C1 segment of cervical spinal cord (tissue), 14 donors: ENCODE measurements at regions not wholly inside any gene's neighbourhood (a gene's known extent, or its start where the extent isn't known, plus 50 kb on each side); places are given as distances from the start of the nearest gene placed in this dataset.
"Not testable (repeated sequence)": the region's sequence is repeated elsewhere in the genome, so short reads cannot be mapped to it uniquely, and the experiment has no call there.

Experiments used
- DNase-seq, 14 donors: peaks; one replicate each; lab custom pipeline; 2025; lab: John Stamatoyannopoulos, UW

DNA sequence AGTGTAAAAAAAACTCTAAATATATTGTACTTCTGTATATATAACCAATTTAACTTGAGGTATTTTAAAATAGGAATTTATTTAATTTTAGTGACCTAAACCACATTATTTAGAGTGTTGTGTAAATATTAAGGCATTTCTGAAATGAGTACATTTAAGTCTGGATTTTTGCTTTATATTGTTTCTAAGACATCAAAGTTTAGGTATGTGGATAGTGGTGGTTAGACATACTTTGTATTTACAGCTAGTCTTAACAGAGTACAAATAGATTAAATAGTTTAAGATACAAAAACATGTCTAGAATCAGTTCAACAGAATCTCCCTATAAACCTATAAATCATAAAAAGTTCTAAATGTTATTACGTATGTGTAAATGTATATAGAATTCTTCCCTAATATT is 588.5 kb downstream of the TRIML1 start:
- no peak for DNase-seq

DNA sequence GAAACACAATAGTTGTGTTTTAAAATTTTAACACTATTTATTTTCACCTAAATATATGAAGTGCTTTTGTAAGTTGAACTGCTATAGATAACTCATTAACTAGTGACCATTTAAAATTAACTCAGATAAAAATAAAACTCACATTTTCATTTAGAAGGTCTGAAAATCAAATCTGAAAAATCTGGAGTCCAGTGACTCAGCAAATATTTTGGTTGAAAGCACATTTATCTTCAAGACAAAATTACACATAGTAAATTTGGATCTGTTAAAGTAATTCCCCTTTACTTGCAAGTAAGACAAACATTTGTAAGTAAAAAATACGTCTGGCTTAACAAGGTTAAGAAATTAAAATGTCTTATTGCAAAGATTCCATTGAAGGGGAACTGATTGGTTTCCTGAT is 589.1 kb downstream of the TRIML1 start:
- no peak for DNase-seq

DNA sequence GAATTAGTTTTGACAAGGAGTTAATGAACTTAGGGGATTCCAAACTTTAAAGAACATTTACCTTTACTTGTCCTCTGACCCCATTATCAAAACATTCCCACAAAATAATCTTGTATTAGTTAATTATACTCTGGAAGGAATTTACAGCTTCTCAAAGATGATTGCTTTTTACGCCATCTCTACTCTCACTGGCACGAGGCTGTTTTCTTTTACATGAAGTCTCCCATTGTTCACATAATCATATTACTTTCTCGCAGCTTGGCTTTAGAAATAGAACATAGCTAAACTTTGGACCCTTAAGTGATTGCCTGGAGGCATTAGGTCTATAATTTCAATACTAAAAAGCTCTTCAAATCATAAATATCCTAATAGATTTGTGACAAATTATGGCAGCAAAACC is 592.9 kb downstream of the TRIML1 start:
- no peak for DNase-seq

DNA sequence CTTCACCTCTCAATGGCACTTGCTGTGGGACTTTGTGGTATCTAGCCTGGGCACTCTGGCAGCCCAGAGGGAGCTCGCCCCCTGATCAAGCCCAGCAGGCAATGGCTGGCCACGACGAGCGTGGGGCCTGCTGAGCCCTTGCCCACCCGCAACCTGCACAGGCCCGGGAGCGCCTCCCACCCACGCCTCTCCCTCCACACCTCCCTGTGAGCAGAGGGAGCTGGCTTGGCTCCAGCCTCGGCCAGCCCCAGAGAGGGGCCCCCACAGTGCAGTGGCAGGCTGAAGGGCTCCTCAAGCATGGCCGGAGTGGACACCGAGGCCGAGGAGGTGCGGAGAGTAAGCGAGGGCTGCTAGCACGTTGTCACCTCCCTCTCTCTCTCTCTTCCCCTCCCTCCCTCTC is 595.8 kb downstream of the TRIML1 start:
- no peak for DNase-seq

DNA sequence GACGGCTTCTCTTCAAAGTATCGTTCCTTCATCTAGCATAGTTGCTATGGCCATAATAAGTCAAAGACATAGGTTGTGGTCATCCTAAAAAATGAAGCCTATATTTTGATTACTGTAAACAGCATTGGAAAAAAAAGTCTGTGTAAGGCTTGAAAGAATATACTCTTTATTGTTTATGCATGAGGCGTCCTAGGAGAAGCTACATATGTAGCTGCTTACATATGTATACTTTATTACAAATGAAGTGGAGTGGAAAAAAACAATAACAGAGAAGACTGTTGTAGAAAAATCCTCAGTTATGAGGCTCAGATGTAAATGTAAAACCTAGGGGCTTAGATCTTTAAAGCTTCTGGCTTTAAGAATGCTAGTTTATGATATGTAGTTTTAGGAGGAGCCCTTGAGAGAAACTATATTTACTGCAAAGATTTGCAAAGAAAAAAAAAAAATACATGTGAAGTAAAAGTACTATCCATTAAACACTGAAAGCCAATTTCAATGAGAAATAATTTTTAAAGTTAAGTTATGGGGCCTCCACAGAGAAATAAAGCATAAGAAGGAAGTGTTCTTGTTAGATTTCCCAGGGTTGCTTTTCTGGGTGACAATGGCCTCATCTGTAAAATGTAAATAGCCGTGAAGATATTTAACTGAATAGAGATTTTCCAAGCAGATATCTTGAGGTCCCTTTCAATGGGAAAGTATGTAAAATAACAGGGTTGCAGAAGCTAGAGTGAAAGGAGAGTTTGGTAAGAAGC is 598.2 kb downstream of the TRIML1 start:
- DNase-seq: no peak

DNA sequence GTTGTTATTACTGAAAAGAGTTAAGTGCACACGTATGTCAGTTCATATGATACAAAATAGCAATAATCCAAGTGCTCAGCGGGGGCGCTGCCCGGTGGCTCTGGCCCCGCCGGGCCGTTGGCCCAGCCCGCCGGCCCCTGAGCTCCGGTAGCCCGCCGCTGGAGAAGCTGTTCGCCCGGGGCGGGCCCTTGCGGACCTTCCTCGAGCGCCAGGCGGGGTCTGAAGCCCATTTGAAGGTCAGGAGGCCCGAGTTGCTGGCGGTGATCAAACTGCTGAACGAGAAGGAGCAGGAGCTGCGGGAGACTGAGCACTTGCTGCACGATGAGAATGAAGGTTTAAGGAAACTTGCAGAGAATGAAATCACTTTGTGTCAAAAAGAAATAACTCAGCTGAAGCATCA is 599.0 kb downstream of the TRIML1 start:
- DNase-seq: not testable (repeated sequence)

DNA sequence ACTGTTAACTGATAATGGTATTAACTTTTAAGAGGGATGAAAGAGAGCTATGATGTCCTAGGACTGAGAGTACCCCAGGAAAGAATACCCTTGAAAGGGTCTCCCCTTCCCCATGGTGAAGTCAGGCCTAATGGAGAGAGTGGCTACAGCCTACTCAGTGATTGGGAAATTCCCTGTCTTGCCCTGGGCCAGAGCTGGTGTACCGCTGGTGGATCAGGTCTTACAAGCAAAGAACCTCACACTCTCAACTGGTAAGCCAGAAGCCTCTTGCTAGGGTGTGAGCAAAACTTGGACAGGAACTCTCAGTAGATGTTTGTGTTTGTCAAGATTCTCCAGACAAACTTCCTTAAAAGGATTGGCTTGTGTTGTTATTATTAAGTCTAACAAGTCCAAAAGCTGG is 600.9 kb downstream of the TRIML1 start:
- not testable (repeated sequence) for DNase-seq

DNA sequence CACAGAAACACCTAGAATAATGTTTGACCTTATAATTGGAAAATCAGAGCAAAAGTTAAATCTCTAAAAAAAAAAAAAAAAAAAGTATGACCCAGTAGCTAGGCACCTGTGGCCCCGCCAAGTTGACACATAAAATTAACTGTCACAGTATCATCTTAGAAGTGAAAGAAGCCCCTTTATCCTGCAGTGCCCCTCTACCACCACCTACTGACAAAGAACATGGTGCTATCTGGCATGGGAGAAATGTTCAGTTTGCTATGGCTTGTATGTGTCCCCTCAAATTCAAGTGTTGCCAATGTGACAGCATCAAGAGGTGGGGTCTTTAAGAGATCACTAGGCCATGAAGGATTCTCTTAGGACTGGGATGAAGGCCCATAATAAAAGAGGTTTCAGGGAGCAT is 601.5 kb downstream of the TRIML1 start:
- DNase-seq: not testable (repeated sequence)

DNA sequence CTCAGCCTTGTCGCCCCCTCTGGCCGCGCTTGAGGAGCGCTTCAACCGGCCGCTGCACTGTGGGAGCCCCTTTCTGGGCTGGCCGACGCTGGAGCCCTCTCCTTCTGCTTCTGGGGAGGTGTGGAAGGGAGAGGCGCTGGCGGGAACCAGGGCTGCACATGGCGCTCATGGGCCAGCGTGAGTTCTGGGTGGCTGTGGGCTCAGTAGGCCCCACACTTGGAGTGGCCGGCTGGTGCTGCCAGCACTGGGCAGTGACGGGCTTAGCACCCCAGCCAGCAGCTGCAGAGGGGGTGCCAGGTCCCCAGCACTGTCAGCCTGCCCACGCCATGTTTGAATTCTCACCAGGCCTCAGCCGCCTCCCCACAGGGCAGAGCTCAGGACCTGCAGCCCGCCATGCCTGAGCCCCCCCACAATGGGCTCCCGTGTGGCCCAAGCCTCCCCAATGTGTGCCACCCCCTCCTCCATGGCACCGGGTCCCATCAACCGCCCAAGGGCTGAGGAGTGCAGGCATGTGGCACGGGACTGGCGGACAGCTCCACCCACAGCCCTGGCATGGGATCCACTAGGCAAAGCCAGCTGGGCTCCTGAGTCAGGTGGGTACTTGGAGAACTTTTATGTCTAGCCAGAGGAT is 615.2 kb downstream of the TRIML1 start:
- no peak for DNase-seq

DNA sequence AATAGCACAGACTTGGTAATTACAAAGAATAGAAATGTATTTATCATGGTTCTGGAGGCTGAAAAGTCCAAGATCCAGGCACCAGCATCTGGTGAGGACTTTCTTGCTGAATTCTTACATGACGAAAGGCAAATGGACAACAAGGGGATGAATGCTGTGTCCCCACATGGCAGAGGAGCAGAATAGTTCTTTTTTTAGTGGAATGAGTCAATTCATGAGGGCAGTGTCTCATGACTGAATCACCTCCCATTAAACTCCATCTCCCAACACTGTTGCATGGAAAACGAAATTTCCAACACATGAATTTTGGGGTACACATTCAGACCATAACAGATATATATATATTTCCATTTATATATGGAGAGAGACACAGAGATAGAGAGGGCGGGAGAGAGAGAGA is 628.3 kb downstream of the TRIML1 start:
- DNase-seq: no peak

DNA sequence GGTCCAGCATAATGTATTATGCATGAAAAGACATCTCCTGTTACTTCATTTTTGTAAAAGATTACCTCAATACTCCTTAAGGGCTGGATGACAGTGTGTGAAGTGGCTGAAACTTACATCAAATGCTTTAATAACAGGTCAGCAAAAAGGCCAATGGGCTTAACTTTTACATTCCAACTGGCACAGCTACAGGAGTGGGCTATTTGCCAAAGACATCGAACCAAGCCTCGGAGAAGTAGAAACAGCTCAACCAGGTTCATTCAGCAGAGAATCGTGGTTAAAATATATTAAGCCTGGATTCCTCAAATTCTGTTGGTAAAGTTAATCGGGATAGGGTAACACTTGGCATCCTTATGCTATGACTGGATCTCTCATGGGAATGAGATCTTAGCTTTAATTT is 639.7 kb downstream of the TRIML1 start:
- DNase-seq: no peak

DNA sequence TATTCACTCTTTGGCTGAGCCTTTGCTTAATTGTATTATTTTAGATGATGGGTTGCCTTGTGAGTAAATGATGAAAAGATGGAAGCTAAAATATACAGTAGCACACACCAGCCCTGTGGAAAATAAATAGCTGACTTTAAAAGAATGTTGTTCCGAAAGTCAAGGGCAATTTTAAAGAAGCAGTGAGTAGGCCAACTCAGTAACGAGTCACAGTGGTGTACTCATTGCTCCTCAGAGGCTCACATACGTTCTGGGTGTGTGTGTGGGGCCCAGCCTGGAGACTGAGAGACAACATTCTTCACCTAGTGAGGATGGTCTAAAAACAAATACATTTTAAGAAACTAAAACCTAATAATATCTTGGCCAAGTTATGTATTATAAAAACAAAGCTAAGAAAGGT is 640.3 kb downstream of the TRIML1 start:
- no peak for DNase-seq

DNA sequence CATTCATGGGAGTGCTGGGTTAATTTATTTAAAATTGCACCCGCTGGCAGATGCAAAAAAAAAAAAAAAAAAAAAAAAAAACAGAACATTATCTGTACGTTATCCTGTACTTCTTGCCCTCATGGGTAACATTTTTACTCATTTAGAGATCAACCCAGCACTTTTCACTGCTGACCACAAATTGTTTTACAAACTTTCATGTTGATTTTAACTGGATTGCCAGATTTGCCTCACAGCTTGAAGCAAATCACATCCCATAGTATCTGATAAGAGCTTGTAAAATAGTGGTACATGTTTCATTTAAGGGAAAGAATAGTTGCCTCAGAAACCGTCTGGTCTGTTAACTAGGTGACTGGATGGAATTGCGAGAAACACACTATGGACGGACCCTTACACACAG is 640.8 kb downstream of the TRIML1 start:
- DNase-seq: no peak

DNA sequence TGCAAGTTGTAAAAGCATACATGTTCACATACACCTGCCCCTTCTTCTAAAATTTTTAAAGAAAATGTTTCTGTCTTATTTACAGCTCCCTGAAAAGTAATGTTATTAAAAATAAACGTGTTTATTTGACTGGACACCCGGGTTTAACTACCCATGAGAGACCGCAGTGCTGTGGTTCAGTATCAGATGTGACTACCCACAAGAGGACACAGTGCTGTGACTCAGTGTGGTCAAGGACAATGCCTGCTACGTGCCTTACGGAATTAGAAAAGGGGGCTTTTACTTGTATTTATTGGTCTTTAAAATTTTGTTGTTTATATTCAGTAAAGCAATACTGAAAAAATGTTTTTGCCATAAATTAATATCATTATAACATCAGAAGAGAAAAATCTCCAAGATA is 641.4 kb downstream of the TRIML1 start:
- no peak for DNase-seq

DNA sequence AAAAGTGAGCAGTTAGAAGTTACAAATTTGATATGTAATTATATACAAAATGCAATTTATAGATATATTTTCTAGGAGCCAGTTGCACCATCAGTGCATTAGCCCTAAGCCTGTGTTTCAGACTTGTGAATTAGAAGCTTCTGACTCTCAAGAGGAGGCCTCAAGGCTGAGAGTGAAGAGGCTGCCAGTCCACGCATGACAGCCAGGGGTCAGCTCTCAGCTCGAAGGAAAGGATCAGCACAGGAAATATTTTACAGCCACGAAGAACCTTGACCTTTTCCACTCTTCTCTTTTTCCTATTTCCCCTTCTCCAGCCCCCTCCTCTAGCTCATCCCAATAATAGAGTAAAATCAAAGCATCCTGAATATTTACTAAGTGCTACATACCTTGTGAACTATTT is 642.4 kb downstream of the TRIML1 start:
- no peak for DNase-seq

DNA sequence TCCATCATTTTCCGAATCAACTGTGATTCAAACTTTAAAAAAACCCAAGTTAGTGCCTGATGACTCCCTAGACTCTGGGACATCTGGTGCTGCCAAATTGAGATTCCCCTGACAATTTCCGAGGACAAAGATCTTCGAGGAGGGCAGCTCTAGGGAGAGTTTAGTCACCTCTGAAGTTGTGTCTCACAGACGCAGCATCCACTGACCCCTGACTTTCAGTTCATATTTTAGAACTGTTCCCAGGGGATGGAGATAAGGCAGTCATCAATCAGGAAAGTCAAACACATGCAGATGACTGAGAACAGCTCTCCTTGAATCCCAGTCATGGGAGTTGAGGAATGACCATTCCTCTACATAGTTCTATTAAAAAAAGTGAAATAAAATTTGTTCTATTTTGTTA is 643.9 kb downstream of the TRIML1 start:
- DNase-seq: no peak

DNA sequence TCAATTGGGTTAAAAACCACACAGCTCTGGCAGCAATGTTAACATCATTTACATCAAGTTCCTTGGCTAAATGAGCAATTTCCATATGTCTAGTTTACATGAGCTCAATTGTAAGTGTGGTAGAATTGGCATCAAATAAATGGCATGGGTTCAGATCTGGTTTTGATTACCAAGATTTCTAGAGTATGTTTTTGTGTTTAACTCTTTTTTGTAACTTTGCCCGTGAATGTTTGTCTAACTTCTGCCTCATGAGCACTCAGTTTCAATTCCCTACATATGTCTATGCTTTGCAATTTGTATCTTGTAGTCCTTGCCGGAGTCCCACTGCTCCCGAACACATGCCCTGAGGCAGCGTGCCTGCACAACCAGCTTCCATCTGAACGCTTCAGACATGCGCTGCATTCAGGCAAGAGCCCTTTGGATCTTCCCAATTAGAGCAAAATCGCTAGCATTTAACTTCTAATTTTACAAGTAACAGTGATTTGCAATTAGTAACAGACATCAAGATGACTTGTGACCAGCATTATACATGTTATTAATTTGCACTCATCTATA is 644.4 kb downstream of the TRIML1 start:
- no peak for DNase-seq

DNA sequence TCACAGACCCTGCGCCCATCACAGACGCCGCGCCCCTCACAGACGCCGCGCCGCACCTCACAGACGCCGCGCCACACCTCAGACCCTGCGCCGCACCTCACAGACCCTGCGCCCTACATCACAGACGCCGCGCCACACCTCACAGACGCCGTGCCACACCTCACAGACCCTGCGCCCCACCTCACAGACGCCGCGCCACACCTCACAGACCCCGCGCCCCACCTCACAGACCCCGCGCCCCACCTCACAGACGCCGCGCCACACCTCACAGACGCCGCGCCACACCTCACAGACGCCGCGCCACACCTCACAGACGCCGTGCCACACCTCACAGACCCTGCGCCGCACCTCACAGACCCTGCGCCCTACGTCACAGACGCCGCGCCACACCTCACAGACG is 657.4 kb downstream of the TRIML1 start:
- not testable (repeated sequence) for DNase-seq

DNA sequence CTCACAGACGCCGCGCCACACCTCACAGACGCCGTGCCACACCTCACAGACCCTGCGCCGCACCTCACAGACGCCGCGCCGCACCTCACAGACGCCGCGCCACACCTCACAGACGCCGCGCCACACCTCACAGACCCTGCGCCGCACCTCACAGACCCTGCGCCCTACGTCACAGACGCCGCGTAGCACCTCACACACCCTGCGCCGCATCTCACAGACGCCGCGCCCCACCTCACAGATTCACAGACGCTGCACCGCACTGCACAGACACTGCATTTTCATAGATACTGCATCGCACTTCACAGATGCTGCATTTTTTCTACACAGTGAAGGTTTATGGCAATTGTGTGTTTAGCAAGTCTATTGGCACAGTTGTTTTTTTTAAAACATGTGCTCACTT is 657.8 kb downstream of the TRIML1 start:
- DNase-seq: not testable (repeated sequence)

DNA sequence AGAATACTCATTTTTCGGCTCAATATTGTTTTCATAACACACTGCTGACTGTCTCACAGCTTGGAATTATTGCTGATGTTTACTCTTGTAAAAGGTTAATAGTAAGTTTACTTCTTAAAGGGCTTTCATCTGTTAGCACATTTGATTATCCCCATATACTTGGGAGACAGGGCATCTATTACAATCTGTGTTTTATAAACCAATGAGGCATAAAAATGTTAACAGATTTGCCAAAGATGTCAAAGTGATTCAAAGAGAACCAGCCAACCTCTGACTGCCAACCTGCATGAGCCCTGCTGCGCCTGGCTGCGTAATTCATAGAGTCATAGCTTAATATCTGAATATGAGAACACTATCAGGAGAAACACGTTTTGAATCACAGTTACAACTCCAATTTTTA is 665.6 kb downstream of the TRIML1 start:
- no peak for DNase-seq

DNA sequence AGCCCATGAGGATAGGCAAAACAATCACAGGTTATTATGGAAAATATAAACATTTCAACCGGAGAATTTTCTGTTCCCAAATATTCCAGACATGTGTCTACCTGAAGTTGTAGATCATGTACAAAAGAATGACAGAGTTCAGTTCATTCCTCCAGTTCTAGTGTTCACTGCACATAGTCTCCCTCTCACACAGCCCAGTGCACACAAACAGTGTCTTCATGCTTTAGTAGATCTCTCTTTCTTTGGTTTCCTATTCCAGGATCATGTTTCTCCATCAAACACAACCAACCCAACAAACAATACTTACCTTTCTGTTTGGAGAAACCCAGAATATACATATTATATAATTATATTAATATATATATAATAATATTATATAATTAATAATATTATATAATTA is 671.9 kb downstream of the TRIML1 start:
- DNase-seq: no peak

DNA sequence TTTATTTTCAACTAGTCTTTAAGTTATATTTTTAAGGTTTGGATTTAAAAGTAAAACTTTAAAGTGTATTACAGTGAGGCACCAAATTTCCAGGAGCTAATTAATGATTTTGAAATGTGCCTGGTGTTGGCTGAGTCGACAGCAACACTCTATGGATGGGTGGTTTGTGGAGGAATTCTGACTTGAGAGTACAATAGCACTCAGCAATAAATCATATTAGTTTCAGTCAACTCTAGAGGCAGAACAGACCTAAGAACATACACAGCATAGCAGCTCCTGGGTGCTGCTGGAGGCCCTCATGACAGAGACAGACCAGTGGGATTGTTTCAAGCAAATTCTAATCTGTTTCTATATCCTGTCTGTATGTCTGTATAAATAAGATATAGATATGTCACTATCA is 673.4 kb downstream of the TRIML1 start:
- DNase-seq: no peak

DNA sequence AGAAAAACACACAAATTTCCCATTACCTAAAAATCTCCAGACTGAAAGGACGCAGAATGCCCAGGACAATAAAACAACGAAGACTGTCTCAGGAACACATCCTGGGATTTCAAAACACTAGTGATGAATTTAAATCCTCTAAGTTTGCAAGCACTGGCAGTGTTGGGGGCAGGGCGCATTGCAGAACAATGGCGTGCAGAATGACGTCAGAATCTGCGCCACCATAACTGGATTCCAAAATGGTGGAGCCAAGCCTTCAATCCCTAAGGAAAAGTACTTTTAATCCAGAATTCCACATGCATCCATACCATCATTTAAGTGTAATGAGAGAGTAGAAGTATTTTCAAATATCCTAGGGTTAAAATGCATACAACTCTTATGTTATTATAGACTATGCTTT is 679.1 kb downstream of the TRIML1 start:
- no peak for DNase-seq
